CD14-positive monocyte (primary cell): ENCODE measurements at regions not wholly inside any gene's neighbourhood (a gene's known extent, or its start where the extent isn't known, plus 50 kb on each side); places are given as distances from the start of the nearest gene placed in this dataset.

Experiments
- DNase-seq, 3 donors: peaks; one replicate each; pipeline ENCODE4 v3.0.0-alpha.2; 2011 to 2022
- H2AFZ ChIP-seq: 2 replicates; pipeline ENCODE4 v1.6.0; 2012; ENCODE audit warnings: mild to moderate bottlenecking, low read depth, low read length, inconsistent platforms; ENCODE audit not compliant: insufficient read depth, poor library complexity, severe bottlenecking
- H3K27ac ChIP-seq, 2 donors: 1 replicate in 1 of 2; 2 replicates in 1 of 2; pipeline ENCODE4 v1.5.1; 2012 to 2013; ENCODE audit warnings: low read length in 2 of 2, control low read depth in 1 of 2, inconsistent platforms in 1 of 2, low read depth in 1 of 2, mild to moderate bottlenecking in 1 of 2
- H3K27me3 ChIP-seq, 2 donors: one replicate each; pipeline versions ENCODE4 v1.6.0 to v1.6.1; 2011 to 2013; ENCODE audit warnings: low read length in 2 of 2; ENCODE audit not compliant: control insufficient read depth in 2 of 2, insufficient read depth in 2 of 2
- H3K36me3 ChIP-seq, 2 donors: replicated peaks in 1 of 2; 1 replicate in 1 of 2; 2 replicates in 1 of 2; pipeline versions ENCODE4 v1.5.1 to v1.6.1; 2012 to 2013; ENCODE audit warnings: low read length in 2 of 2, control low read depth in 1 of 2, inconsistent platforms in 1 of 2, mild to moderate bottlenecking in 1 of 2; ENCODE audit not compliant: insufficient read depth in 2 of 2, control insufficient read depth in 1 of 2
- H3K4me1 ChIP-seq, 2 donors: 1 replicate in 1 of 2; 2 replicates in 1 of 2; pipeline versions ENCODE4 v1.5.1 to v1.6.1; 2012 to 2013; ENCODE audit warnings: low read length in 2 of 2, control low read depth in 1 of 2, inconsistent platforms in 1 of 2, mild to moderate bottlenecking in 1 of 2, moderate library complexity in 1 of 2; ENCODE audit not compliant: insufficient read depth in 2 of 2, control insufficient read depth in 1 of 2
- H3K4me2 ChIP-seq: replicated peaks from 2 replicates; pipeline ENCODE3; 2012; ENCODE audit warnings: low read length, moderate library complexity, mild to moderate bottlenecking; ENCODE audit not compliant: poor library complexity, severe bottlenecking; ENCODE audit errors: extremely low read depth
- H3K4me3 ChIP-seq, 3 experiments: fragments of 200-600 bp in 1 of 3; sonication (generic) in 1 of 3; replicated peaks in 1 of 3; 1 replicate in 2 of 3; 2 replicates in 1 of 3; pipeline ENCODE4 v1.5.1; 2011 to 2013; ENCODE audit warnings: low read length in 3 of 3, mild to moderate bottlenecking in 3 of 3, control low read depth in 2 of 3, low read depth in 2 of 3, inconsistent platforms in 1 of 3, moderate library complexity in 1 of 3
- H3K79me2 ChIP-seq: 2 replicates; pipeline ENCODE4 v1.6.0; 2012; ENCODE audit warnings: mild to moderate bottlenecking, control low read depth, inconsistent platforms, low read length, moderate library complexity; ENCODE audit not compliant: insufficient read depth
- H3K9ac ChIP-seq: 2 replicates; pipeline ENCODE4 v1.6.0; 2017; ENCODE audit warnings: low read length, mild to moderate bottlenecking; ENCODE audit not compliant: insufficient read depth, poor library complexity, severe bottlenecking
- H3K9me3 ChIP-seq, 2 donors: replicated peaks in 1 of 2; 1 replicate in 1 of 2; 2 replicates in 1 of 2; pipeline versions ENCODE4 v1.5.1 to v1.6.1; 2012 to 2013; ENCODE audit warnings: low read length in 2 of 2, control low read depth in 1 of 2; ENCODE audit not compliant: control insufficient read depth in 1 of 2, insufficient read depth in 1 of 2
- H4K20me1 ChIP-seq: 2 replicates; pipeline ENCODE4 v1.6.0; 2012; ENCODE audit warnings: mild to moderate bottlenecking, low read length, control low read depth, moderate library complexity; ENCODE audit not compliant: insufficient read depth
- H3K27ac Mint-ChIP-seq, 7 donors: one replicate each; pipeline ENCODE4 v1.8.0; 2020; ENCODE audit warnings: mild to moderate bottlenecking in 7 of 7, mixed read lengths in 7 of 7, moderate library complexity in 6 of 7, inconsistent platforms in 2 of 7
- H3K27me3 Mint-ChIP-seq, 3 donors: one replicate each; pipeline ENCODE4 v1.8.0; 2021 to 2022; ENCODE audit warnings: low read depth in 3 of 3, mild to moderate bottlenecking in 3 of 3, mixed read lengths in 3 of 3, moderate library complexity in 3 of 3, inconsistent platforms in 1 of 3
- H3K36me3 Mint-ChIP-seq, 2 donors: one replicate each; pipeline ENCODE4 v1.8.0; 2020; ENCODE audit warnings: mixed read lengths in 2 of 2, inconsistent platforms in 1 of 2, mild to moderate bottlenecking in 1 of 2
- H3K4me1 Mint-ChIP-seq: one replicate; pipeline ENCODE4 v1.8.0; 2020; ENCODE audit warnings: mild to moderate bottlenecking, mixed read lengths
- H3K4me3 Mint-ChIP-seq, 2 donors: one replicate each; pipeline ENCODE4 v1.8.0; 2020; ENCODE audit warnings: mild to moderate bottlenecking in 2 of 2, mixed read lengths in 2 of 2, moderate library complexity in 1 of 2
- H3K9me3 Mint-ChIP-seq, 7 donors: one replicate each; pipeline ENCODE4 v1.8.0; 2020 to 2022; ENCODE audit warnings: mixed read lengths in 7 of 7, mild to moderate bottlenecking in 6 of 7, moderate library complexity in 6 of 7, inconsistent platforms in 2 of 7
- CTCF ChIP-seq: fragments of 200-600 bp; IDR thresholded peaks from one replicate; pipeline ENCODE4 v1.8.0; 2022; ENCODE audit warnings: antibody characterized with exemption, mild to moderate bottlenecking
- WGBS: methylation state at CpG from one replicate; pipeline ENCODE4 v1.1.5; 2013; ENCODE audit warnings: missing lambda C conversion rate; ENCODE audit not compliant: insufficient coverage; 5-methylcytosine and 5-hydroxymethylcytosine counted together
- intact Hi-C, 2 donors: fragments of 100-400 bp; cut with micrococcal nuclease; formaldehyde crosslinking; loops; one replicate each; pipeline versions ENCODE4 v1.15.0 to v1.15.1; 2023

GRCh38 chr11:56898856-56899255 is 89.9 kb upstream of the OR5AK2 start:
- WGBS = no CpG with 5 or more reads among the region's 5 CpGs
- H3K27me3 Mint-ChIP-seq = peaks cover 0 to 1% (median 0%) of the 10 kb centered on the region in 3 donors
- no peak overlapping the region for H3K27ac Mint-ChIP-seq
- H3K4me1 Mint-ChIP-seq = no peaks in the 10 kb centered on the region
- Histone ChIP-seq H3K27ac (no peak overlapping the region), H3K4me1 (no peaks in the 10 kb centered on the region), H3K4me3 (no peak overlapping the region), H3K9ac (no peak overlapping the region), H2AFZ (no peak overlapping the region), H3K36me3 (no peaks in the 10 kb centered on the region), H3K9me3 (no peaks in the 10 kb centered on the region), H3K79me2 (no peaks in the 10 kb centered on the region), H3K27me3 (no peaks in the 10 kb centered on the region), H3K4me2 (no peak overlapping the region), H4K20me1 (no peaks in the 10 kb centered on the region)
- no peak overlapping the region for H3K4me3 Mint-ChIP-seq
- H3K36me3 Mint-ChIP-seq = no peaks in the 10 kb centered on the region
- DNase-seq = no peak
- no peaks in the 10 kb centered on the region for H3K9me3 Mint-ChIP-seq
- TF ChIP-seq CTCF = no peak
- intact Hi-C loops = no loop called here

- Mint-ChIP-seq H3K27me3 (peaks cover 0 to 4% (median 3%) of the 10 kb centered on the region in 3 donors), H3K36me3 (no peaks in the 10 kb centered on the region), H3K27ac (no peak overlapping the region), H3K4me3 (no peak overlapping the region), H3K9me3 (no peaks in the 10 kb centered on the region), H3K4me1 (no peaks in the 10 kb centered on the region)
- no peaks in the 10 kb centered on the region for H3K36me3 ChIP-seq
- no peak overlapping the region for H2AFZ ChIP-seq
- 84% methylated on average over 7 of the region's 9 CpGs for WGBS
- H3K4me2 ChIP-seq = no peak overlapping the region
- H3K4me3 ChIP-seq = no peak overlapping the region
- H3K9me3 ChIP-seq = no peaks in the 10 kb centered on the region
- H3K27me3 ChIP-seq = no peaks in the 10 kb centered on the region
- no peaks in the 10 kb centered on the region for H3K79me2 ChIP-seq
- no peak for DNase-seq
- TF ChIP-seq CTCF = no peak
- intact Hi-C loops = no loop called here
- no peaks in the 10 kb centered on the region for H3K4me1 ChIP-seq
- no peak overlapping the region for H3K27ac ChIP-seq
- no peaks in the 10 kb centered on the region for H4K20me1 ChIP-seq
- H3K9ac ChIP-seq = no peak overlapping the region
Observed at GRCh38 chr11:56890584-56891305, 98.0 kb upstream of the OR5AK2 start.
